MG63 (cell line): ENCODE measurements at regions not wholly inside any gene's neighbourhood (a gene's known extent, or its start where the extent isn't known, plus 50 kb on each side); places are given as distances from the start of the nearest gene placed in this dataset.
A peak's percentile ranks its signal among the peaks of the same experiment; 100 is the strongest.
"Not testable (repeated sequence)": the region's sequence is repeated elsewhere in the genome, so short reads cannot be mapped to it uniquely, and the experiment has no call there.

ENCODE experiments used
- DNase-seq: peaks from one replicate; pipeline ENCODE4 v3.0.0-alpha.2; 2020
- H3K27me3 ChIP-seq: fragments of 250-450 bp; sonication (Bioruptor Pico); 2 replicates; pipeline ENCODE4 v1.5.1; 2020; ENCODE audit warnings: mild to moderate bottlenecking, moderate library complexity
- H3K36me3 ChIP-seq: fragments of 250-450 bp; sonication (Bioruptor Pico); 2 replicates; pipeline ENCODE4 v1.5.1; 2020; ENCODE audit warnings: mild to moderate bottlenecking, moderate library complexity
- H3K4me3 ChIP-seq: fragments of 250-450 bp; sonication (Bioruptor Pico); 2 replicates; pipeline ENCODE4 v1.5.1; 2020; ENCODE audit warnings: mild to moderate bottlenecking, moderate library complexity
- H3K9me3 ChIP-seq: fragments of 250-450 bp; sonication (Bioruptor Pico); 2 replicates; pipeline ENCODE4 v1.5.1; 2020; ENCODE audit warnings: mild to moderate bottlenecking, moderate library complexity

GRCh38 chr15:93973287-93973686 is 258.1 kb upstream of the MCTP2 start:
- H3K27me3 ChIP-seq = no peaks in the 10 kb centered on the region
- H3K36me3 ChIP-seq = no peaks in the 10 kb centered on the region
- H3K4me3 ChIP-seq = no peak overlapping the region
- DNase-seq = no peak
- H3K9me3 ChIP-seq = no peaks in the 10 kb centered on the region

GRCh38 chr15:93968773-93969172 is 262.6 kb upstream of the MCTP2 start:
- no peaks in the 10 kb centered on the region for H3K27me3 ChIP-seq
- H3K9me3 ChIP-seq = no peaks in the 10 kb centered on the region
- no peaks in the 10 kb centered on the region for H3K36me3 ChIP-seq
- DNase-seq = no peak
- no peak overlapping the region for H3K4me3 ChIP-seq

GRCh38 chr15:93965304-93965908 is 266.0 kb upstream of the MCTP2 start:
- DNase-seq = no peak
- Histone ChIP-seq H3K9me3 (no peaks in the 10 kb centered on the region), H3K27me3 (no peaks in the 10 kb centered on the region), H3K4me3 (no peak overlapping the region), H3K36me3 (no peaks in the 10 kb centered on the region)

GRCh38 chr15:93954985-93955571 is 276.3 kb upstream of the MCTP2 start:
- no peak for DNase-seq
- Histone ChIP-seq H3K4me3 (no peak overlapping the region), H3K27me3 (no peaks in the 10 kb centered on the region), H3K9me3 (no peaks in the 10 kb centered on the region), H3K36me3 (no peaks in the 10 kb centered on the region)

GRCh38 chr15:93948726-93949125 is 282.6 kb upstream of the MCTP2 start:
- Histone ChIP-seq H3K9me3 (no peaks in the 10 kb centered on the region), H3K36me3 (no peaks in the 10 kb centered on the region), H3K4me3 (no peak overlapping the region), H3K27me3 (no peaks in the 10 kb centered on the region; the same call in 1 of the 2 replicates)
- no peak for DNase-seq

- H3K4me3 ChIP-seq = no peak overlapping the region
- no peaks in the 10 kb centered on the region for H3K36me3 ChIP-seq
- DNase-seq = peak; percentile 51
- H3K9me3 ChIP-seq = no peaks in the 10 kb centered on the region
- no peaks in the 10 kb centered on the region for H3K27me3 ChIP-seq
Measured at GRCh38 chr15:93943586-93943985, 287.8 kb upstream of the MCTP2 start.

- no peaks in the 10 kb centered on the region for H3K36me3 ChIP-seq
- H3K27me3 ChIP-seq = no peaks in the 10 kb centered on the region
- H3K4me3 ChIP-seq = no peak overlapping the region
- DNase-seq = peak; percentile 39
- H3K9me3 ChIP-seq = no peaks in the 10 kb centered on the region
Measured at GRCh38 chr15:93942269-93942694, 289.1 kb upstream of the MCTP2 start.

GRCh38 chr15:93941697-93942096 is 289.7 kb upstream of the MCTP2 start:
- no peaks in the 10 kb centered on the region for H3K27me3 ChIP-seq
- H3K9me3 ChIP-seq = no peaks in the 10 kb centered on the region

GRCh38 chr15:93940226-93940625 is 291.1 kb upstream of the MCTP2 start:
- no peaks in the 10 kb centered on the region for H3K36me3 ChIP-seq
- H3K9me3 ChIP-seq = no peaks in the 10 kb centered on the region
- H3K4me3 ChIP-seq = no peak overlapping the region
- DNase-seq = no peak
- no peaks in the 10 kb centered on the region for H3K27me3 ChIP-seq

More at GRCh38 chr15:93941697-93942096, 289.7 kb upstream of the MCTP2 start:
- no peak for DNase-seq
- Histone ChIP-seq H3K36me3 (no peaks in the 10 kb centered on the region), H3K4me3 (no peak overlapping the region)

- no peaks in the 10 kb centered on the region for H3K36me3 ChIP-seq
- H3K9me3 ChIP-seq = no peaks in the 10 kb centered on the region
- H3K27me3 ChIP-seq = no peaks in the 10 kb centered on the region
- no peak for DNase-seq
- H3K4me3 ChIP-seq = no peak overlapping the region
Measured at GRCh38 chr15:93932164-93932776, 299.1 kb upstream of the MCTP2 start.

GRCh38 chr15:93929375-93930094 is 301.8 kb upstream of the MCTP2 start:
- H3K9me3 ChIP-seq = no peaks in the 10 kb centered on the region
- H3K4me3 ChIP-seq = no peak overlapping the region
- peak; percentile 93 for DNase-seq
- no peaks in the 10 kb centered on the region for H3K27me3 ChIP-seq
- no peaks in the 10 kb centered on the region for H3K36me3 ChIP-seq

GRCh38 chr15:93920204-93920603 is 311.2 kb upstream of the MCTP2 start:
- H3K9me3 ChIP-seq = no peaks in the 10 kb centered on the region
- no peak overlapping the region for H3K4me3 ChIP-seq
- no peaks in the 10 kb centered on the region for H3K27me3 ChIP-seq
- H3K36me3 ChIP-seq = no peaks in the 10 kb centered on the region
- DNase-seq = no peak

GRCh38 chr15:93918801-93919200 is 312.6 kb upstream of the MCTP2 start:
- H3K4me3 ChIP-seq, DNase-seq, H3K36me3 ChIP-seq, H3K27me3 ChIP-seq, H3K9me3 ChIP-seq: not testable (repeated sequence)

- H3K27me3 ChIP-seq = no peaks in the 10 kb centered on the region
- no peaks in the 10 kb centered on the region for H3K9me3 ChIP-seq
- DNase-seq = no peak
- H3K36me3 ChIP-seq = no peaks in the 10 kb centered on the region
- no peak overlapping the region for H3K4me3 ChIP-seq
Measured at GRCh38 chr15:93917181-93917580, 314.2 kb upstream of the MCTP2 start.

- DNase-seq = no peak
- Histone ChIP-seq H3K27me3 (no peaks in the 10 kb centered on the region), H3K4me3 (no peak overlapping the region), H3K36me3 (no peaks in the 10 kb centered on the region), H3K9me3 (no peaks in the 10 kb centered on the region)
Measured at GRCh38 chr15:93913871-93914270, 317.5 kb upstream of the MCTP2 start.

- DNase-seq = no peak
- Histone ChIP-seq H3K9me3 (no peaks in the 10 kb centered on the region; the same call in 1 of the 2 replicates), H3K36me3 (no peaks in the 10 kb centered on the region), H3K27me3 (no peaks in the 10 kb centered on the region), H3K4me3 (no peak overlapping the region)
Measured at GRCh38 chr15:93913310-93913709, 318.1 kb upstream of the MCTP2 start.
